Osteocyte (in vitro differentiated cells): ENCODE measurements at regions not wholly inside any gene's neighbourhood (a gene's known extent, or its start where the extent isn't known, plus 50 kb on each side); places are given as distances from the start of the nearest gene placed in this dataset.

ENCODE experiments used
- DNase-seq: peaks from one replicate; pipeline ENCODE4 v3.0.0; 2021; ENCODE audit warnings: mixed read lengths; ENCODE audit not compliant: unreplicated experiment; ENCODE audit errors: extremely low spot score
- H3K27ac Mint-ChIP-seq: one replicate; pipeline ENCODE4 v1.8.0; 2021; ENCODE audit warnings: mild to moderate bottlenecking, mixed read lengths; ENCODE audit not compliant: unreplicated experiment
- H3K27me3 Mint-ChIP-seq: one replicate; pipeline ENCODE4 v1.8.0; 2021; ENCODE audit warnings: mixed read lengths; ENCODE audit not compliant: unreplicated experiment
- H3K36me3 Mint-ChIP-seq: one replicate; pipeline ENCODE4 v1.8.0; 2021; ENCODE audit warnings: mixed read lengths; ENCODE audit not compliant: unreplicated experiment
- H3K4me1 Mint-ChIP-seq: one replicate; pipeline ENCODE4 v1.8.0; 2021; ENCODE audit warnings: mixed read lengths; ENCODE audit not compliant: unreplicated experiment
- H3K4me3 Mint-ChIP-seq: one replicate; pipeline ENCODE4 v1.8.0; 2021; ENCODE audit warnings: mild to moderate bottlenecking, moderate library complexity, mixed read lengths; ENCODE audit not compliant: unreplicated experiment
- H3K9me3 Mint-ChIP-seq: one replicate; pipeline ENCODE4 v1.8.0; 2021; ENCODE audit warnings: mixed read lengths; ENCODE audit not compliant: unreplicated experiment
- CTCF ChIP-seq: fragments of 200-600 bp; sonication (generic); IDR thresholded peaks from 2 replicates; pipeline ENCODE4 v1.5.0; 2021; ENCODE audit warnings: antibody characterized with exemption, mild to moderate bottlenecking, moderate library complexity

GRCh38 chr7:125530553-125530952, 600.9 kb upstream of the POT1 start:
- DNase-seq = no peak
- H3K4me3 Mint-ChIP-seq = no peak overlapping the region
- no peaks in the 10 kb centered on the region for H3K27me3 Mint-ChIP-seq
- H3K4me1 Mint-ChIP-seq = no peaks in the 10 kb centered on the region
- no peak for TF ChIP-seq CTCF
- no peaks in the 10 kb centered on the region for H3K9me3 Mint-ChIP-seq
- no peak overlapping the region for H3K27ac Mint-ChIP-seq
- no peaks in the 10 kb centered on the region for H3K36me3 Mint-ChIP-seq

- Mint-ChIP-seq H3K4me1 (no peaks in the 10 kb centered on the region), H3K9me3 (peaks cover under 1% of the 10 kb centered on the region), H3K4me3 (no peak overlapping the region), H3K27ac (no peak overlapping the region), H3K36me3 (no peaks in the 10 kb centered on the region), H3K27me3 (no peaks in the 10 kb centered on the region)
- DNase-seq = no peak
- no peak for TF ChIP-seq CTCF
These were observed 599.6 kb upstream of the POT1 start for GRCh38 chr7:125529249-125529648.

DNA sequence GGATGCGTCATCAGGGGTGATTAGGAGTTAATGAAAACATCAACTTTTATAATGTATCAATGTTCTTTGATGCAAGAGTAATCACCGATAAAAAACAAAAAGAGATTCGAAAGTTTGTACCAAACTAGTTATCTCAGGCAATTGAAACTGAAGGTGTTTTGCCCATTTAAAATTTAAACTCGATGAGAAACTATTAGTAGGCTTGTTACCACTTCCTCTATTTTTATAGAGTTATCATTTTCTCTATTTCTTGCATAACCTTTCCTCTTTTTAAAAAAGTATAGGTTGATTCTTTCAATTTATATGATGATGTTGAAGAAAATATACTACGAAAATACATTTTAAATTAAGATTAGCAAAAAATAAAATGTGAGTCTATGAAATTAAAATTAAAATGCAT, 597.3 kb upstream of the POT1 start:
- Mint-ChIP-seq H3K4me1 (no peaks in the 10 kb centered on the region), H3K9me3 (peaks cover 5% of the 10 kb centered on the region), H3K4me3 (no peak overlapping the region), H3K27ac (no peak overlapping the region), H3K36me3 (no peaks in the 10 kb centered on the region), H3K27me3 (no peaks in the 10 kb centered on the region)
- TF ChIP-seq CTCF = no peak
- no peak for DNase-seq

GRCh38 chr7:125526092-125526491, 596.5 kb upstream of the POT1 start:
- no peak for TF ChIP-seq CTCF
- no peak for DNase-seq
- H3K27me3 Mint-ChIP-seq = no peaks in the 10 kb centered on the region
- H3K4me3 Mint-ChIP-seq = no peak overlapping the region
- H3K4me1 Mint-ChIP-seq = no peaks in the 10 kb centered on the region
- no peaks in the 10 kb centered on the region for H3K36me3 Mint-ChIP-seq
- H3K9me3 Mint-ChIP-seq = peaks cover 5% of the 10 kb centered on the region
- no peak overlapping the region for H3K27ac Mint-ChIP-seq

DNA sequence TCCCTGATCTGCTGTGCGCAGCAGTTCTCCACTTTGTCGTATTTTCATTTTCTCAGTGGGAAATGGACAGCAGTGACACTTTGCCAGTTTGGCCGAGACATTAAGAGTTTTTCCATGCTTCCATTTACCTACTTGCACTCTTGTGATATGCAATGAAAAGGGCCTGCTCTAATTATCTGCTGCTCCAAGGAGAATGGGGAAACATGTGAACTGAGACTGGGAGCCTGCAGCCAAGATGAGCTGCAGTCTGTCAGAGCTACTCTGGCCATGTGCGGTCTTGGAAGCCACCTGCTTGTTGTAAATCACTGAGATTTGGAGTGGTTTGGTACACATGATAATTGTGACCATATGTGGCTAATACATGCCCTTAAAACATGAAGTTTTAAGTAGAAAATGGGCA, 586.6 kb upstream of the POT1 start:
- no peaks in the 10 kb centered on the region for H3K36me3 Mint-ChIP-seq
- no peaks in the 10 kb centered on the region for H3K4me1 Mint-ChIP-seq
- H3K27me3 Mint-ChIP-seq = no peaks in the 10 kb centered on the region
- no peaks in the 10 kb centered on the region for H3K9me3 Mint-ChIP-seq
- H3K27ac Mint-ChIP-seq = no peak overlapping the region
- H3K4me3 Mint-ChIP-seq = no peak overlapping the region
- no peak for TF ChIP-seq CTCF
- no peak for DNase-seq
